OCI-M1 (cell line): ENCODE measurements at regions not wholly inside any gene's neighbourhood (a gene's known extent, or its start where the extent isn't known, plus 50 kb on each side); places are given as distances from the start of the nearest gene placed in this dataset.
"Not testable (repeated sequence)": the region's sequence is repeated elsewhere in the genome, so short reads cannot be mapped to it uniquely, and the experiment has no call there.

Experiments
- DNase-seq: peaks from one replicate; lab custom pipeline; 2025; lab: John Stamatoyannopoulos, UW

- DNase-seq = no peak
Measured at GRCh38 chr13:37163641-37164265, 58.3 kb upstream of the CSNK1A1L start.

GRCh38 chr13:37158481-37158880, 53.0 kb upstream of the CSNK1A1L start:
- no peak for DNase-seq

- not testable (repeated sequence) for DNase-seq
Measured at GRCh38 chr13:37155613-37156097, 50.2 kb upstream of the CSNK1A1L start.
